K562 (cell line): ENCODE measurements at regions not wholly inside any gene's neighbourhood (a gene's known extent, or its start where the extent isn't known, plus 50 kb on each side); places are given as distances from the start of the nearest gene placed in this dataset.

Experiments used
- ATAC-seq: fragments of 200-7000 bp; cut with Tn5 transposase; 3 replicates; pipeline ENCODE4 v1.9.1; 2020; ENCODE audit warnings: moderate library complexity
- BruUV-seq: library from RNA; stranded (reverse); fragments of 400-500 nt; replicated peaks from 2 replicates; lab custom pipeline; 2021; lab: Mats Ljungman, UMichigan
- CTCF ChIA-PET: fragments of 300-600 bp; formaldehyde crosslinking; extraction: SDS; loops from one replicate; lab custom pipeline; 2021; ENCODE audit warnings: low intra/inter-chr PET ratio; lab: Yijun Ruan, JAX
- POLR2A ChIA-PET: fragments of 300-600, 350-650 bp; sonication (Branson Sonifier 250); formaldehyde crosslinking; extraction: SDS; loops from one replicate; lab custom pipeline; 2021; ENCODE audit warnings: antibody characterized with exemption, inconsistent platforms; lab: Yijun Ruan, JAX
- DNase-seq, 4 experiments: peaks; one replicate each; pipeline versions ENCODE4 v3.0.0 to v3.0.0-alpha.2; 2011 to 2018; ENCODE audit warnings: low spot score in 3 of 4, mixed read lengths in 3 of 4; ENCODE audit errors: extremely low read depth in 1 of 4
- FAIRE-seq: peaks from 2 replicates; lab custom pipeline; 2011; peaks lifted over from hg19 to GRCh38; lab: Jason Lieb, UNC
- H2AFZ ChIP-seq: 2 replicates; pipeline ENCODE4 v1.6.0; 2011; ENCODE audit warnings: low read depth, low read length, control low read depth, inconsistent platforms
- H3K27ac ChIP-seq: fragments of 200-600 bp; 3 replicates; pipeline ENCODE4 v1.8.0; 2011; ENCODE audit warnings: low read depth, mild to moderate bottlenecking, control low read depth, inconsistent platforms, low read length, moderate library complexity, mixed read lengths; ENCODE audit errors: extremely low read depth
- H3K27me3 ChIP-seq, 2 experiments: fragments of 300-600 bp in 1 of 2; 2 replicates in 1 of 2; 3 replicates in 1 of 2; pipeline versions ENCODE4 v1.6.0 to v1.8.0; 2011; ENCODE audit warnings: inconsistent platforms in 2 of 2, low read length in 2 of 2, mild to moderate bottlenecking in 1 of 2, mixed read lengths in 1 of 2, moderate library complexity in 1 of 2; ENCODE audit not compliant: control insufficient read depth in 2 of 2, insufficient read depth in 2 of 2
- H3K36me3 ChIP-seq: fragments of 300-600 bp; 3 replicates; pipeline ENCODE4 v1.8.0; 2011; ENCODE audit warnings: mild to moderate bottlenecking, low read length, inconsistent platforms; ENCODE audit not compliant: control insufficient read depth, insufficient read depth
- H3K4me1 ChIP-seq, 2 experiments: fragments of 200-600 bp in 1 of 2; replicated peaks in 1 of 2; 2 replicates in 1 of 2; 3 replicates in 1 of 2; pipeline versions ENCODE4 v1.5.1 to v1.8.0; 2011; ENCODE audit warnings: inconsistent platforms in 2 of 2, low read length in 2 of 2, mild to moderate bottlenecking in 1 of 2, mixed read lengths in 1 of 2, moderate library complexity in 1 of 2; ENCODE audit not compliant: control insufficient read depth in 2 of 2, insufficient read depth in 2 of 2
- H3K4me2 ChIP-seq: 2 replicates; pipeline ENCODE4 v1.6.1; 2011; ENCODE audit warnings: low read length, control low read depth, inconsistent platforms, mixed read lengths; ENCODE audit not compliant: insufficient read depth
- H3K4me3 ChIP-seq: fragments of 200-600 bp; sonication (generic), shearing (Covaris generic); 2 replicates; pipeline ENCODE4 v1.5.1; 2016; ENCODE audit warnings: control low read depth, inconsistent platforms
- H3K79me2 ChIP-seq: fragments of 200-600 bp; 3 replicates; pipeline ENCODE4 v1.8.0; 2011; ENCODE audit warnings: low read length, inconsistent platforms; ENCODE audit not compliant: control insufficient read depth, insufficient read depth
- H3K9ac ChIP-seq, 2 experiments: 2 replicates each; pipeline versions ENCODE4 v1.6.0 to v1.6.1; 2011; ENCODE audit warnings: low read depth in 2 of 2, low read length in 2 of 2, control low read depth in 1 of 2, inconsistent platforms in 1 of 2, mild to moderate bottlenecking in 1 of 2, mixed read lengths in 1 of 2; ENCODE audit not compliant: insufficient read depth in 1 of 2
- H3K9me1 ChIP-seq: one replicate; pipeline ENCODE4 v1.6.0; 2011; ENCODE audit warnings: inconsistent platforms, mild to moderate bottlenecking, low read length, moderate library complexity; ENCODE audit not compliant: control insufficient read depth, insufficient read depth
- H3K9me3 ChIP-seq: replicated peaks from 2 replicates; pipeline ENCODE4 v1.5.1; 2011; ENCODE audit warnings: low read depth, low read length, inconsistent platforms; ENCODE audit not compliant: control insufficient read depth, insufficient read depth
- H4K20me1 ChIP-seq: replicated peaks from 2 replicates; pipeline ENCODE4 v1.6.1; 2011; ENCODE audit warnings: low read length, inconsistent platforms, mixed read lengths; ENCODE audit not compliant: control insufficient read depth, insufficient read depth
- CREB3 ChIP-seq: fragments of 450-650 bp; conservative IDR thresholded peaks from 2 replicates; pipeline ENCODE4 v1.6.1; 2016; ENCODE audit warnings: missing genetic modification characterization, low read depth, mild to moderate bottlenecking, missing compliant biosample characterization, moderate library complexity
- CUX1 ChIP-seq: fragments of 200-800 bp; sonication (Bioruptor generic); IDR thresholded peaks from 2 replicates; pipeline ENCODE4 v1.6.1; 2016; ENCODE audit warnings: missing genetic modification characterization, missing compliant biosample characterization
- HMG20B ChIP-seq: fragments of 250-450 bp; sonication (Bioruptor Pico); IDR thresholded peaks from 2 replicates; pipeline ENCODE4 v1.5.0; 2021; ENCODE audit warnings: mild to moderate bottlenecking
- MAZ ChIP-seq, 2 experiments: fragments of 450-650 bp in 1 of 2; sonication (generic) in 1 of 2; formaldehyde crosslinking; IDR thresholded peaks in 1 of 2; conservative IDR thresholded peaks in 1 of 2; 2 replicates each; pipeline versions ENCODE4 v1.4.0 to v1.5.0; 2020; ENCODE audit warnings: mild to moderate bottlenecking in 1 of 2, missing genetic modification reagents in 1 of 2
- POLR3A ChIP-seq: IDR thresholded peaks from 2 replicates; pipeline ENCODE4 v1.6.1; 2011; ENCODE audit warnings: borderline replicate concordance, mild to moderate bottlenecking, moderate library complexity; ENCODE audit not compliant: insufficient read length, insufficient read depth; ENCODE audit errors: extremely low read depth
- TCF15 ChIP-seq: fragments of 250-450 bp; sonication (Bioruptor Pico); IDR thresholded peaks from 2 replicates; pipeline ENCODE4 v1.8.0; 2022; ENCODE audit warnings: moderate library complexity, mild to moderate bottlenecking, inconsistent platforms
- YBX1 ChIP-seq: fragments of 450-650 bp; IDR thresholded peaks from 2 replicates; pipeline ENCODE4 v1.7.1; 2016; ENCODE audit warnings: mild to moderate bottlenecking
- ZBTB34 ChIP-seq: fragments of 250-450 bp; sonication (Bioruptor Pico); IDR thresholded peaks from 2 replicates; pipeline ENCODE4 v1.8.0; 2021; ENCODE audit warnings: mild to moderate bottlenecking, moderate library complexity
- ZNF311 ChIP-seq: fragments of 250-450 bp; sonication (Bioruptor Pico); IDR thresholded peaks from 2 replicates; pipeline ENCODE4 v1.4.0; 2020; ENCODE audit warnings: mild to moderate bottlenecking, moderate library complexity
- ZNF764 ChIP-seq: fragments of 250-450 bp; sonication (Bioruptor Pico); IDR thresholded peaks from 2 replicates; pipeline ENCODE4 v1.4.0; 2020; ENCODE audit warnings: low read depth, mild to moderate bottlenecking, moderate library complexity
- WGBS: fragments of 100-300 bp; shearing (Covaris generic); methylation state at CpG from one replicate; pipeline ENCODE4 v1.1.6; 2016; ENCODE audit warnings: low coverage, mixed read lengths; ENCODE audit not compliant: insufficient coverage; ENCODE audit errors: missing lambda C conversion rate; 5-methylcytosine and 5-hydroxymethylcytosine counted together
- in situ Hi-C: fragments of 300-500 bp; cut with MboI; formaldehyde crosslinking; loops from 4 replicates; pipeline ENCODE4 v1.15.0; 2018; ENCODE audit warnings: inconsistent platforms, mixed read lengths
- intact Hi-C: fragments of 100-400 bp; cut with micrococcal nuclease; formaldehyde crosslinking; loops from 2 replicates; pipeline ENCODE4 v1.14.2; 2022

GRCh38 chr3:72062017-72062416 lies 277.1 kb upstream of the PROK2 start (continued):
- TF ChIP-seq YBX1: no peak

- Histone ChIP-seq H3K4me3 (no peak overlapping the region), H3K9me3 (no peaks in the 10 kb centered on the region), H3K79me2 (no peaks in the 10 kb centered on the region), H3K4me2 (no peak overlapping the region), H4K20me1 (no peaks in the 10 kb centered on the region), H3K27me3 (no peaks in the 10 kb centered on the region), H3K27ac (no peak overlapping the region), H3K9ac (no peak overlapping the region), H3K4me1 (peaks cover under 1 to 4% of the 10 kb centered on the region in 2 experiments; a peak in 3 of 5 replicates), H3K36me3 (no peaks in the 10 kb centered on the region), H2AFZ (no peak overlapping the region), H3K9me1 (no peaks in the 10 kb centered on the region)
- no peak for ATAC-seq
- BruUV-seq: no TSS peak
- FAIRE-seq: no peak
- ChIA-PET POLR2A (interaction anchor here (0.6 to 1.8 kb wide), 4 partner anchors 9 to 976 kb away, joined by 3 to 8 read pairs (median 3); no protein-coding TSS in a partner anchor), CTCF (no interaction called here)
- DNase-seq: no peak
- intact Hi-C loops: no loop called here
- in situ Hi-C loops: no loop called here
- WGBS: 25% methylated on average over 4 of the region's 5 CpGs
- no peak for TF ChIP-seq TCF15 (CRISPR knock-in tag)
- TF ChIP-seq POLR3A: no peak
- no peak for TF ChIP-seq ZNF764 (CRISPR knock-in tag)
- no peak for TF ChIP-seq ZNF311 (CRISPR knock-in tag)
- no peak for TF ChIP-seq CUX1 (CRISPR knock-in tag)
- no peak for TF ChIP-seq HMG20B (CRISPR knock-in tag)
- no peak for TF ChIP-seq MAZ (CRISPR knock-in tag; conservative IDR thresholded peaks at IDR 0.05 in 1 of 2, IDR thresholded peaks at IDR 0.05 in 1 of 2)
- no peak for TF ChIP-seq ZBTB34 (CRISPR knock-in tag)
- TF ChIP-seq CREB3 (tag): no peak
Observed at GRCh38 chr3:72060447-72061034, 275.6 kb upstream of the PROK2 start.
